NCI-H1048 (cell line): ENCODE measurements at regions not wholly inside any gene's neighbourhood (a gene's known extent, or its start where the extent isn't known, plus 50 kb on each side); places are given as distances from the start of the nearest gene placed in this dataset.

Source experiments
- DNase-seq: peaks from one replicate; lab custom pipeline; 2025; lab: John Stamatoyannopoulos, UW

- DNase-seq: no peak
Measured at GRCh38 chr6:54440549-54440948, 132.3 kb downstream of the TINAG start.

GRCh38 chr6:54441020-54441419 lies 132.8 kb downstream of the TINAG start:
- DNase-seq: no peak

- no peak for DNase-seq
Measured at GRCh38 chr6:54441687-54442248, 133.5 kb downstream of the TINAG start.

- no peak for DNase-seq
Measured at GRCh38 chr6:54445207-54445606, 137.0 kb downstream of the TINAG start.

GRCh38 chr6:54448617-54449016 lies 140.4 kb downstream of the TINAG start:
- no peak for DNase-seq

GRCh38 chr6:54451516-54451915 lies 143.3 kb downstream of the TINAG start:
- DNase-seq: no peak

GRCh38 chr6:54463354-54464024 lies 155.2 kb downstream of the TINAG start:
- no peak for DNase-seq

GRCh38 chr6:54465649-54466300 lies 157.5 kb downstream of the TINAG start:
- no peak for DNase-seq

- DNase-seq: no peak
Measured at GRCh38 chr6:54467384-54467783, 159.1 kb downstream of the TINAG start.

GRCh38 chr6:54473328-54473727 lies 165.1 kb downstream of the TINAG start:
- no peak for DNase-seq

GRCh38 chr6:54474898-54475297 lies 166.7 kb downstream of the TINAG start:
- DNase-seq: no peak

- no peak for DNase-seq
Measured at GRCh38 chr6:54481091-54481490, 172.8 kb downstream of the TINAG start.

GRCh38 chr6:54491431-54491830 lies 183.2 kb downstream of the TINAG start:
- DNase-seq: no peak

GRCh38 chr6:54493138-54493537 lies 184.9 kb downstream of the TINAG start:
- no peak for DNase-seq

GRCh38 chr6:54503144-54503543 lies 194.9 kb downstream of the TINAG start:
- DNase-seq: no peak

GRCh38 chr6:54515013-54515412 lies 206.8 kb downstream of the TINAG start:
- no peak for DNase-seq

GRCh38 chr6:54515713-54516112 lies 207.5 kb downstream of the TINAG start:
- no peak for DNase-seq

GRCh38 chr6:54516321-54516720 lies 208.1 kb downstream of the TINAG start:
- DNase-seq: no peak

- no peak for DNase-seq
Measured at GRCh38 chr6:54519161-54519560, 210.9 kb downstream of the TINAG start.

- no peak for DNase-seq
Measured at GRCh38 chr6:54525731-54526130, 217.5 kb downstream of the TINAG start.

GRCh38 chr6:54533567-54533966 lies 225.3 kb downstream of the TINAG start:
- DNase-seq: no peak

- no peak for DNase-seq
Measured at GRCh38 chr6:54535568-54535967, 227.3 kb downstream of the TINAG start.

- no peak for DNase-seq
Measured at GRCh38 chr6:54541541-54541940, 233.3 kb downstream of the TINAG start.

GRCh38 chr6:54559136-54559535 lies 250.9 kb downstream of the TINAG start:
- DNase-seq: no peak
